Astrocyte of the spinal cord (primary cell): ENCODE measurements at regions not wholly inside any gene's neighbourhood (a gene's known extent, or its start where the extent isn't known, plus 50 kb on each side); places are given as distances from the start of the nearest gene placed in this dataset.

Experiments
- DNase-seq: peaks from one replicate; pipeline ENCODE4 v3.0.0; 2011; ENCODE audit warnings: low read depth, low spot score
- H3K4me3 ChIP-seq: 2 replicates; pipeline ENCODE4 v1.5.1; 2011; ENCODE audit warnings: low read depth, mild to moderate bottlenecking, low read length, moderate library complexity
- in situ Hi-C: cut with HindIII; loops from 2 replicates; pipeline ENCODE4 v1.10.0; 2017; ENCODE audit warnings: low sequenced_read_pairs
- TF ChIP-seq, protein P1 (sequence below): IDR thresholded peaks from 2 replicates; pipeline ENCODE4 v1.5.1; 2012; ENCODE audit warnings: low read depth, mild to moderate bottlenecking, low read length, inconsistent platforms

GRCh38 chr9:129474740-129475404 is 146.0 kb downstream of the C9orf50 start:
- DNase-seq: no peak
- no peak overlapping the region for H3K4me3 ChIP-seq
- TF ChIP-seq, protein P1, sequence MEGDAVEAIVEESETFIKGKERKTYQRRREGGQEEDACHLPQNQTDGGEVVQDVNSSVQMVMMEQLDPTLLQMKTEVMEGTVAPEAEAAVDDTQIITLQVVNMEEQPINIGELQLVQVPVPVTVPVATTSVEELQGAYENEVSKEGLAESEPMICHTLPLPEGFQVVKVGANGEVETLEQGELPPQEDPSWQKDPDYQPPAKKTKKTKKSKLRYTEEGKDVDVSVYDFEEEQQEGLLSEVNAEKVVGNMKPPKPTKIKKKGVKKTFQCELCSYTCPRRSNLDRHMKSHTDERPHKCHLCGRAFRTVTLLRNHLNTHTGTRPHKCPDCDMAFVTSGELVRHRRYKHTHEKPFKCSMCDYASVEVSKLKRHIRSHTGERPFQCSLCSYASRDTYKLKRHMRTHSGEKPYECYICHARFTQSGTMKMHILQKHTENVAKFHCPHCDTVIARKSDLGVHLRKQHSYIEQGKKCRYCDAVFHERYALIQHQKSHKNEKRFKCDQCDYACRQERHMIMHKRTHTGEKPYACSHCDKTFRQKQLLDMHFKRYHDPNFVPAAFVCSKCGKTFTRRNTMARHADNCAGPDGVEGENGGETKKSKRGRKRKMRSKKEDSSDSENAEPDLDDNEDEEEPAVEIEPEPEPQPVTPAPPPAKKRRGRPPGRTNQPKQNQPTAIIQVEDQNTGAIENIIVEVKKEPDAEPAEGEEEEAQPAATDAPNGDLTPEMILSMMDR: no peak
- in situ Hi-C loops: no loop called here

- in situ Hi-C loops: no loop called here
- no peak for DNase-seq
- TF ChIP-seq, protein P1: no peak
- no peak overlapping the region for H3K4me3 ChIP-seq
Observed at GRCh38 chr9:129473523-129474244, 147.2 kb downstream of the C9orf50 start.

- TF ChIP-seq, protein P1: no peak
- H3K4me3 ChIP-seq: no peak overlapping the region
- DNase-seq: no peak
- in situ Hi-C loops: no loop called here
Observed at GRCh38 chr9:129472651-129473102, 148.2 kb downstream of the C9orf50 start.

DNA sequence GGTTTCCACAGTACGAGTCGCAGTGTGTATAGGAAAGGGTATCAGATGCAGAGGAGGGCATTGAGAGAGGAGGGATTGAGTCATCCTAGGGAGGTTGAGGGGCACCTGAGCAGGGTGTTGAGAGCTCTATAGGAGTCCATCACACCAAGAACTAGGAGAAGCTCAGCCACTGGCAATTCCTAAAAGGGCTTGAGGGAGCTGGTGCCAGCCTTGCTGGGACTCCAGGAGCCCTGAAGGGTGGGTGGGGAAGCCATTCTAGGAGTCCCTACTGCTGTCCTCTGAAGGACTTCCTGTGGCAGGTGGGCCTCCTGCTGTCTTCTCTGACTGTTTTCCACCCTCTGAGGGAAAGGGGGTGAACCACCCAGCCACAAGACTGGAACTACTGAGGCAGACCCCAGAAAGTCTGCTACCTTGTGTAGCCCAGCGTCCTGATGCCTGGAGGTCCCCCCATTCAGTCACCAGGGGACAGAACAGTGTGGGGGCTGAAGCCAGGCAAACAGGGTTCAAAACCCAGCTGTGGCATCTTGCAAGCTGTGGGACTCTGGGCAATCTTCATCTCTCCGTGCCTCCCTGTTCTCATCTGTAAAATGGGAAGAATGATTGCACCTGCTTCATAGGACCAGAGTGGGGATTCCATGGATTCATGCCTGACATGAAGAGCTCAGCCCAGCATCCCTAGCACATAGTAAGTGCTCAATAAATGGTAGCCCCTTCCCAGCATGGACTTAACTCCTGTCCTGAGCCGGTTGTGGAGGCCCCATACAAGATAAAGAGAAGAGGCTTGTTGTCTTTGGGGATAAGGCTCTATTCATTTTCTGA is 149.5 kb downstream of the C9orf50 start:
- no peak for DNase-seq
- H3K4me3 ChIP-seq: no peak overlapping the region
- in situ Hi-C loops: no loop called here
- TF ChIP-seq, protein P1: no peak

GRCh38 chr9:129469988-129470316 is 150.9 kb downstream of the C9orf50 start:
- H3K4me3 ChIP-seq: no peak overlapping the region
- no peak for DNase-seq
- TF ChIP-seq, protein P1: no peak
- in situ Hi-C loops: no loop called here

- TF ChIP-seq, protein P1: no peak
- H3K4me3 ChIP-seq: no peak overlapping the region
- DNase-seq: no peak
- in situ Hi-C loops: no loop called here
Observed at GRCh38 chr9:129469188-129469987, 151.5 kb downstream of the C9orf50 start.
